Limb (tissue), 2 donors: ENCODE measurements at regions not wholly inside any gene's neighbourhood (a gene's known extent, or its start where the extent isn't known, plus 50 kb on each side); places are given as distances from the start of the nearest gene placed in this dataset.
"Not testable (repeated sequence)": the region's sequence is repeated elsewhere in the genome, so short reads cannot be mapped to it uniquely, and the experiment has no call there.

Source experiments
- DNase-seq, 2 donors: peaks; one replicate each; pipeline ENCODE4 v3.0.0-alpha.2; 2016; ENCODE audit errors: extremely low spot score in 2 of 2

- not testable (repeated sequence) for DNase-seq
Measured at GRCh38 chr10:76616666-76617065, 1020.9 kb downstream of the KCNMA1 start.

- DNase-seq: no peak
Measured at GRCh38 chr10:76615049-76615448, 1022.6 kb downstream of the KCNMA1 start.
